H9 (cell line): ENCODE measurements at regions not wholly inside any gene's neighbourhood (a gene's known extent, or its start where the extent isn't known, plus 50 kb on each side); places are given as distances from the start of the nearest gene placed in this dataset.

ENCODE experiments used
- DNase-seq: peaks from one replicate; pipeline ENCODE4 v3.0.0-alpha.2; 2017
- H2AFZ ChIP-seq: one replicate; pipeline ENCODE4 v1.6.1; 2013; ENCODE audit warnings: mild to moderate bottlenecking, low read length, control low read depth, moderate library complexity
- H2AK5ac ChIP-seq: 2 replicates; pipeline ENCODE4 v1.6.1; 2013; ENCODE audit warnings: low read length, control low read depth, mixed read lengths; ENCODE audit not compliant: insufficient read length
- H2BK120ac ChIP-seq: one replicate; pipeline ENCODE4 v1.6.1; 2013; ENCODE audit warnings: low read depth, mild to moderate bottlenecking, low read length, control low read depth, inconsistent platforms; ENCODE audit not compliant: poor library complexity, severe bottlenecking
- H2BK12ac ChIP-seq: 2 replicates; pipeline ENCODE4 v1.6.1; 2013; ENCODE audit warnings: low read length, control low read depth, mixed read lengths, low read depth; ENCODE audit not compliant: insufficient read length
- H2BK15ac ChIP-seq: 2 replicates; pipeline ENCODE4 v1.6.1; 2013; ENCODE audit warnings: low read depth, low read length, control low read depth
- H2BK20ac ChIP-seq: one replicate; pipeline ENCODE4 v1.6.1; 2013; ENCODE audit warnings: low read depth, mild to moderate bottlenecking, low read length, control low read depth, inconsistent platforms; ENCODE audit not compliant: poor library complexity, severe bottlenecking
- H2BK5ac ChIP-seq: 2 replicates; pipeline ENCODE4 v1.6.1; 2013; ENCODE audit warnings: low read length, control low read depth, mixed read lengths; ENCODE audit not compliant: insufficient read length
- H3K14ac ChIP-seq: 2 replicates; pipeline ENCODE4 v1.6.1; 2013; ENCODE audit warnings: low read length, control low read depth; ENCODE audit not compliant: insufficient read depth
- H3K18ac ChIP-seq: 2 replicates; pipeline ENCODE4 v1.6.1; 2013; ENCODE audit warnings: low read depth, mild to moderate bottlenecking, mixed read lengths, low read length, control low read depth; ENCODE audit not compliant: insufficient read length
- H3K23ac ChIP-seq: 2 replicates; pipeline ENCODE4 v1.6.1; 2013; ENCODE audit warnings: low read length, control low read depth, mixed read lengths, low read depth; ENCODE audit not compliant: insufficient read length
- H3K23me2 ChIP-seq: 2 replicates; pipeline ENCODE4 v1.6.1; 2013; ENCODE audit warnings: low read depth, mild to moderate bottlenecking, mixed read lengths, low read length, control low read depth; ENCODE audit not compliant: insufficient read length, poor library complexity, severe bottlenecking
- H3K27ac ChIP-seq: 2 replicates; pipeline ENCODE4 v1.5.1; 2013; ENCODE audit warnings: low read length, control low read depth, mixed read lengths, low read depth; ENCODE audit not compliant: insufficient read length
- H3K27me3 ChIP-seq: 2 replicates; pipeline ENCODE4 v1.6.1; 2013; ENCODE audit warnings: low read length, control low read depth, inconsistent platforms; ENCODE audit not compliant: insufficient read depth
- H3K4ac ChIP-seq: 2 replicates; pipeline ENCODE4 v1.6.1; 2013; ENCODE audit warnings: low read depth, mild to moderate bottlenecking, control low read depth, inconsistent platforms, low read length, moderate library complexity
- H3K4me1 ChIP-seq: 2 replicates; pipeline ENCODE4 v1.6.1; 2013; ENCODE audit warnings: low read length, control low read depth, inconsistent platforms; ENCODE audit not compliant: insufficient read depth
- H3K4me2 ChIP-seq: 2 replicates; pipeline ENCODE4 v1.6.1; 2013; ENCODE audit warnings: low read length, control low read depth, mixed read lengths; ENCODE audit not compliant: insufficient read length, insufficient read depth
- H3K56ac ChIP-seq: 2 replicates; pipeline ENCODE4 v1.6.1; 2013; ENCODE audit warnings: low read depth, mild to moderate bottlenecking, mixed read lengths, low read length, control low read depth; ENCODE audit not compliant: insufficient read length
- H3K79me1 ChIP-seq: 2 replicates; pipeline ENCODE4 v1.6.1; 2013; ENCODE audit warnings: low read depth, mild to moderate bottlenecking, moderate library complexity, low read length, control low read depth, inconsistent platforms; ENCODE audit not compliant: insufficient read depth, poor library complexity, severe bottlenecking
- H3K79me2 ChIP-seq: 2 replicates; pipeline ENCODE4 v1.6.1; 2013; ENCODE audit warnings: low read length, control low read depth, inconsistent platforms; ENCODE audit not compliant: insufficient read depth
- H3K9ac ChIP-seq: 2 replicates; pipeline ENCODE4 v1.6.1; 2013; ENCODE audit warnings: low read length, control low read depth, mixed read lengths; ENCODE audit not compliant: insufficient read length; ENCODE audit errors: extremely low read depth
- H3K9me3 ChIP-seq: one replicate; pipeline ENCODE4 v1.6.1; 2013; ENCODE audit warnings: low read depth, low read length, inconsistent platforms; ENCODE audit not compliant: control insufficient read depth
- H3T11ph ChIP-seq: one replicate; pipeline ENCODE4 v1.6.1; 2013; ENCODE audit warnings: mild to moderate bottlenecking, low read length, control low read depth, inconsistent platforms
- H4K20me1 ChIP-seq: one replicate; pipeline ENCODE4 v1.6.1; 2013; ENCODE audit not compliant: control insufficient read depth, insufficient read length, insufficient read depth
- H4K5ac ChIP-seq: 2 replicates; pipeline ENCODE4 v1.6.1; 2013; ENCODE audit warnings: low read depth, mild to moderate bottlenecking, mixed read lengths, low read length, control low read depth; ENCODE audit not compliant: insufficient read length
- H4K8ac ChIP-seq: replicated peaks from 2 replicates; pipeline ENCODE4 v1.6.1; 2013; ENCODE audit warnings: low read length, control low read depth, mixed read lengths, low read depth; ENCODE audit not compliant: insufficient read length
- H4K91ac ChIP-seq: 2 replicates; pipeline ENCODE4 v1.6.1; 2013; ENCODE audit warnings: low read depth, mild to moderate bottlenecking, moderate library complexity, mixed read lengths, low read length, control low read depth; ENCODE audit not compliant: insufficient read length
- H3K27ac Mint-ChIP-seq, 3 experiments: 2 replicates in 2 of 3; 3 replicates in 1 of 3; pipeline ENCODE4 v1.8.0; 2020 to 2021; ENCODE audit warnings: mixed read lengths in 3 of 3, mild to moderate bottlenecking in 1 of 3, moderate library complexity in 1 of 3
- H3K27me3 Mint-ChIP-seq: 2 replicates; pipeline ENCODE4 v1.8.0; 2021; ENCODE audit warnings: low read depth, mild to moderate bottlenecking, moderate library complexity, mixed read lengths
- H3K36me3 Mint-ChIP-seq, 3 experiments: 2 replicates in 2 of 3; 3 replicates in 1 of 3; pipeline ENCODE4 v1.8.0; 2020 to 2021; ENCODE audit warnings: low read depth in 3 of 3, mixed read lengths in 3 of 3; ENCODE audit not compliant: insufficient read depth in 1 of 3
- H3K4me1 Mint-ChIP-seq, 2 experiments: 2 replicates each; pipeline ENCODE4 v1.8.0; 2020; ENCODE audit warnings: mixed read lengths in 2 of 2
- H3K4me3 Mint-ChIP-seq, 2 experiments: 2 replicates in 1 of 2; 3 replicates in 1 of 2; pipeline ENCODE4 v1.8.0; 2020 to 2021; ENCODE audit warnings: mild to moderate bottlenecking in 2 of 2, mixed read lengths in 2 of 2, moderate library complexity in 1 of 2
- H3K9me3 Mint-ChIP-seq, 2 experiments: 2 replicates in 1 of 2; 3 replicates in 1 of 2; pipeline ENCODE4 v1.8.0; 2020; ENCODE audit warnings: mild to moderate bottlenecking in 2 of 2, mixed read lengths in 2 of 2, moderate library complexity in 1 of 2
- WGBS: extraction: QIAGEN DNeasy Blood & Tissue Kit; methylation state at CpG from one replicate; pipeline ENCODE4 v1.1.7; 2013; ENCODE audit warnings: missing lambda C conversion rate, low lambda C conversion rate, mixed read lengths; ENCODE audit not compliant: insufficient read length; ENCODE audit errors: extremely low coverage; 5-methylcytosine and 5-hydroxymethylcytosine counted together
- TF ChIP-seq, protein P1 (sequence below): fragments of 200-600 bp; sonication (generic); conservative IDR thresholded peaks from 3 replicates; pipeline ENCODE4 v1.8.0; 2021; ENCODE audit warnings: antibody characterized with exemption, mild to moderate bottlenecking

DNA sequence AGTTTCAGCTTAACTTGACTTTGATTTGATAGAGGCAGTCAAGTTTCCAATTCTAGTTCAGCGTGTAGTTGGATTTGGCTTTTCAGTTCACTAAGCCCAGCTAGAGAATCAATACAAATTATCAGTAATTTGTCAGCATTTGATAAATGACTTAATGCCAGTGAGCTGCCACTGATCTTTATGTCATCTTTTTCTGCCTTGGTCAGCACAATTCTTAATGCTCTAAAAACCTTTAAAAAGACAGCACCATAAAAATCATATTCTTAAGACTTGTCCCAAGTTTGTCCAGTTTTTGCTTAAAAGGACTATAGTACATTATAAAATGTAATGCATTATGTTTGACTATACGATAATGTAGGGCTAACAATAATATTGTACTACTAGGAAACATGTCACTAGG is 920.5 kb downstream of the LRFN5 start:
- TF ChIP-seq, protein P1, sequence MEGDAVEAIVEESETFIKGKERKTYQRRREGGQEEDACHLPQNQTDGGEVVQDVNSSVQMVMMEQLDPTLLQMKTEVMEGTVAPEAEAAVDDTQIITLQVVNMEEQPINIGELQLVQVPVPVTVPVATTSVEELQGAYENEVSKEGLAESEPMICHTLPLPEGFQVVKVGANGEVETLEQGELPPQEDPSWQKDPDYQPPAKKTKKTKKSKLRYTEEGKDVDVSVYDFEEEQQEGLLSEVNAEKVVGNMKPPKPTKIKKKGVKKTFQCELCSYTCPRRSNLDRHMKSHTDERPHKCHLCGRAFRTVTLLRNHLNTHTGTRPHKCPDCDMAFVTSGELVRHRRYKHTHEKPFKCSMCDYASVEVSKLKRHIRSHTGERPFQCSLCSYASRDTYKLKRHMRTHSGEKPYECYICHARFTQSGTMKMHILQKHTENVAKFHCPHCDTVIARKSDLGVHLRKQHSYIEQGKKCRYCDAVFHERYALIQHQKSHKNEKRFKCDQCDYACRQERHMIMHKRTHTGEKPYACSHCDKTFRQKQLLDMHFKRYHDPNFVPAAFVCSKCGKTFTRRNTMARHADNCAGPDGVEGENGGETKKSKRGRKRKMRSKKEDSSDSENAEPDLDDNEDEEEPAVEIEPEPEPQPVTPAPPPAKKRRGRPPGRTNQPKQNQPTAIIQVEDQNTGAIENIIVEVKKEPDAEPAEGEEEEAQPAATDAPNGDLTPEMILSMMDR: no peak
- Histone ChIP-seq H3K23me2 (no peaks in the 10 kb centered on the region), H4K8ac (no peak overlapping the region), H3K23ac (no peak overlapping the region), H3K9me3 (no peaks in the 10 kb centered on the region), H3K79me1 (no peaks in the 10 kb centered on the region), H3K56ac (no peak overlapping the region), H2BK12ac (no peak overlapping the region), H2BK5ac (no peak overlapping the region), H3K18ac (no peak overlapping the region), H2AK5ac (no peak overlapping the region), H3K4me1 (peaks cover 3% of the 10 kb centered on the region; the same call in 1 of the 2 replicates), H2BK20ac (no peak overlapping the region), H3K27ac (no peak overlapping the region), H4K20me1 (no peaks in the 10 kb centered on the region), H3T11ph (no peak overlapping the region), H4K5ac (no peak overlapping the region), H3K79me2 (no peaks in the 10 kb centered on the region), H3K14ac (no peak overlapping the region), H4K91ac (no peak overlapping the region), H2BK120ac (no peak overlapping the region), H2BK15ac (no peak overlapping the region), H3K4me2 (no peak overlapping the region), H3K4ac (no peak overlapping the region), H3K9ac (no peak overlapping the region), H3K27me3 (no peaks in the 10 kb centered on the region), H2AFZ (no peak overlapping the region)
- H3K27me3 Mint-ChIP-seq: no peaks in the 10 kb centered on the region
- no peak overlapping the region for H3K27ac Mint-ChIP-seq
- no peak overlapping the region for H3K4me3 Mint-ChIP-seq
- H3K9me3 Mint-ChIP-seq: no peaks in the 10 kb centered on the region
- no peaks in the 10 kb centered on the region; a peak in 1 of 7 replicates for H3K36me3 Mint-ChIP-seq
- no CpG with 5 or more reads among the region's 2 CpGs for WGBS
- H3K4me1 Mint-ChIP-seq: no peaks in the 10 kb centered on the region; a peak in 1 of 4 replicates
- DNase-seq: no peak
